SK-N-SH (cell line): ENCODE measurements at regions not wholly inside any gene's neighbourhood (a gene's known extent, or its start where the extent isn't known, plus 50 kb on each side); places are given as distances from the start of the nearest gene placed in this dataset.

Source experiments
- CTCF ChIA-PET: fragments of 300-600, 350-600 bp; formaldehyde crosslinking; extraction: SDS; loops from one replicate; lab custom pipeline; 2021; lab: Yijun Ruan, JAX
- POLR2A ChIA-PET: fragments of 350-600 bp; sonication (Branson Sonifier 250); formaldehyde crosslinking; extraction: SDS; loops from one replicate; lab custom pipeline; 2020; ENCODE audit warnings: antibody characterized with exemption, inconsistent platforms; lab: Yijun Ruan, JAX
- DNase-seq: peaks from one replicate; pipeline ENCODE4 v3.0.0; 2012
- H2AFZ ChIP-seq: fragments of 200-600 bp; sonication (generic); 2 replicates; pipeline ENCODE4 v1.8.1; 2016; ENCODE audit warnings: antibody characterized with exemption, mild to moderate bottlenecking, low read depth
- H3F3A ChIP-seq: fragments of 200-600 bp; sonication (generic); replicated peaks from 2 replicates; pipeline ENCODE3; 2016; ENCODE audit warnings: antibody characterized with exemption, mild to moderate bottlenecking; ENCODE audit not compliant: insufficient read depth
- H3K27ac ChIP-seq, 2 experiments: fragments of 200-500 bp in 1 of 2; fragments of 200-600 bp in 1 of 2; sonication (Bioruptor generic) in 1 of 2; sonication (generic), shearing (Covaris generic) in 1 of 2; 2 replicates each; pipeline versions ENCODE4 v1.5.1 to v1.6.1; 2014 to 2016; ENCODE audit warnings: low read depth in 2 of 2, inconsistent platforms in 1 of 2, low read length in 1 of 2, mild to moderate bottlenecking in 1 of 2, mixed read lengths in 1 of 2
- H3K27me3 ChIP-seq: fragments of 200-600 bp; sonication (generic), shearing (Covaris generic); 2 replicates; pipeline ENCODE4 v1.6.1; 2016; ENCODE audit warnings: mixed run types; ENCODE audit not compliant: insufficient read depth
- H3K36me3 ChIP-seq, 2 experiments: fragments of 200-500 bp in 1 of 2; fragments of 200-600 bp in 1 of 2; sonication (Bioruptor generic) in 1 of 2; sonication (generic) in 1 of 2; replicated peaks in 1 of 2; 2 replicates each; pipeline versions ENCODE3 to v1.5.1; 2014 to 2016; ENCODE audit warnings: low read length in 1 of 2, mild to moderate bottlenecking in 1 of 2; ENCODE audit not compliant: insufficient read depth in 2 of 2, control insufficient read depth in 1 of 2
- H3K4me1 ChIP-seq, 2 experiments: fragments of 200-500 bp in 1 of 2; fragments of 200-600 bp in 1 of 2; sonication (Bioruptor generic) in 1 of 2; sonication (generic), shearing (Covaris generic) in 1 of 2; 2 replicates each; pipeline versions ENCODE4 v1.5.1 to v1.6.1; 2014 to 2016; ENCODE audit warnings: low read depth in 1 of 2, low read length in 1 of 2, mixed run types in 1 of 2; ENCODE audit not compliant: insufficient read depth in 2 of 2, control insufficient read depth in 1 of 2
- H3K4me2 ChIP-seq: fragments of 200-600 bp; sonication (generic), shearing (Covaris generic); 2 replicates; pipeline ENCODE4 v1.6.1; 2017; ENCODE audit warnings: mixed run types
- H3K4me3 ChIP-seq, 2 experiments: fragments of 200-500 bp in 1 of 2; fragments of 200-600 bp in 1 of 2; sonication (Bioruptor generic) in 1 of 2; sonication (generic), shearing (Covaris generic) in 1 of 2; 2 replicates each; pipeline versions ENCODE4 v1.5.1 to v1.8.1; 2014 to 2016; ENCODE audit warnings: low read depth in 2 of 2, inconsistent platforms in 1 of 2, low read length in 1 of 2, mild to moderate bottlenecking in 1 of 2, mixed read lengths in 1 of 2, moderate library complexity in 1 of 2
- H3K79me2 ChIP-seq: fragments of 200-600 bp; sonication (generic); 2 replicates; pipeline ENCODE4 v1.8.1; 2017; ENCODE audit warnings: mild to moderate bottlenecking; ENCODE audit not compliant: insufficient read depth
- H3K9ac ChIP-seq: fragments of 200-600 bp; sonication (generic); 2 replicates; pipeline ENCODE4 v1.6.1; 2017; ENCODE audit warnings: mixed run types
- H3K9me2 ChIP-seq: fragments of 200-600 bp; sonication (generic); 2 replicates; pipeline ENCODE4 v1.6.1; 2017; ENCODE audit warnings: mixed run types
- H3K9me3 ChIP-seq: fragments of 200-600 bp; sonication (generic); 2 replicates; pipeline ENCODE4 v1.6.1; 2017; ENCODE audit warnings: mixed run types, mild to moderate bottlenecking, moderate library complexity
- H4K20me1 ChIP-seq: fragments of 200-600 bp; sonication (generic); 2 replicates; pipeline ENCODE4 v1.6.1; 2017; ENCODE audit warnings: mild to moderate bottlenecking, mixed run types; ENCODE audit not compliant: insufficient read depth
- CTCF ChIP-seq: fragments of 200-600 bp; sonication (generic); IDR thresholded peaks from 2 replicates; pipeline ENCODE4 v1.6.1; 2017; ENCODE audit warnings: antibody characterized with exemption, mild to moderate bottlenecking, moderate library complexity
- FOSL2 ChIP-seq: IDR thresholded peaks from 2 replicates; pipeline ENCODE4 v1.4.0; 2012; ENCODE audit warnings: low read depth, mild to moderate bottlenecking, moderate library complexity, borderline replicate concordance
- GATA2 ChIP-seq: sonication (generic); formaldehyde crosslinking; IDR thresholded peaks from 2 replicates; pipeline ENCODE4 v1.5.0; 2020; ENCODE audit warnings: mild to moderate bottlenecking, missing genetic modification reagents
- IRF3 ChIP-seq: fragments of 150-350 bp; IDR thresholded peaks from 2 replicates; pipeline ENCODE4 v1.6.1; 2016; ENCODE audit warnings: mild to moderate bottlenecking, low read depth, low read length
- JUND ChIP-seq: IDR thresholded peaks from 2 replicates; pipeline ENCODE4 v1.4.0; 2012
- MAX ChIP-seq: IDR thresholded peaks from 2 replicates; pipeline ENCODE4 v1.4.0; 2012; ENCODE audit warnings: low read depth
- NRF1 ChIP-seq: IDR thresholded peaks from 2 replicates; pipeline ENCODE4 v1.6.1; 2012; ENCODE audit warnings: low read depth, mild to moderate bottlenecking, low read length
- RCOR1 ChIP-seq: fragments of 150-350 bp; IDR thresholded peaks from 2 replicates; pipeline ENCODE4 v1.6.1; 2017; ENCODE audit warnings: antibody characterized with exemption, low read length
- REST ChIP-seq: IDR thresholded peaks from 2 replicates; pipeline ENCODE4 v1.6.1; 2012; ENCODE audit warnings: mild to moderate bottlenecking, low read depth, low read length, moderate library complexity
- TAF1 ChIP-seq: IDR thresholded peaks from 2 replicates; pipeline ENCODE4 v1.6.1; 2012; ENCODE audit warnings: low read depth, mild to moderate bottlenecking, low read length, moderate library complexity, borderline replicate concordance
- TEAD4 ChIP-seq: IDR thresholded peaks from 2 replicates; pipeline ENCODE4 v1.4.0; 2012; ENCODE audit warnings: mild to moderate bottlenecking, borderline replicate concordance; ENCODE audit not compliant: insufficient read depth
- USF2 ChIP-seq: fragments of 150-350 bp; IDR thresholded peaks from 2 replicates; pipeline ENCODE4 v1.6.1; 2017; ENCODE audit warnings: antibody characterized with exemption, low read length, low read depth, borderline replicate concordance
- YY1 ChIP-seq: IDR thresholded peaks from 2 replicates; pipeline ENCODE4 v1.4.0; 2012; ENCODE audit warnings: low read depth, mild to moderate bottlenecking
- WGBS: methylation state at CpG from one replicate; pipeline ENCODE4 v1.1.6; 2017; ENCODE audit warnings: low lambda C conversion rate; 5-methylcytosine and 5-hydroxymethylcytosine counted together

GRCh38 chr2:181307203-181307991 is 149.8 kb upstream of the ITGA4 start:
- no peaks in the 10 kb centered on the region for H3K9me2 ChIP-seq
- DNase-seq: no peak
- no peak overlapping the region for H2AFZ ChIP-seq
- no peaks in the 10 kb centered on the region for H3F3A ChIP-seq
- no peak overlapping the region for H3K9ac ChIP-seq
- H3K27ac ChIP-seq: no peak overlapping the region
- CTCF ChIA-PET: no interaction called here
- no peaks in the 10 kb centered on the region for H3K27me3 ChIP-seq
- H3K4me1 ChIP-seq: peaks cover 0 to 5% of the 10 kb centered on the region in 2 experiments; a peak in 1 of 4 replicates
- 85% methylated on average over 7 of the region's 7 CpGs for WGBS
- TF ChIP-seq YY1 (no peak), RCOR1 (no peak), CTCF (no peak), MAX (no peak), JUND (no peak), REST (no peak), GATA2 (no peak), TAF1 (no peak), TEAD4 (no peak), FOSL2 (no peak), NRF1 (no peak), USF2 (no peak), IRF3 (no peak)
- H3K79me2 ChIP-seq: no peaks in the 10 kb centered on the region
- no peaks in the 10 kb centered on the region for H3K36me3 ChIP-seq
- no peak overlapping the region for H3K4me2 ChIP-seq
- POLR2A ChIA-PET: no interaction called here
- H4K20me1 ChIP-seq: no peaks in the 10 kb centered on the region
- no peak overlapping the region for H3K4me3 ChIP-seq
- H3K9me3 ChIP-seq: no peaks in the 10 kb centered on the region
